GM21528 (cell line): ENCODE measurements at regions not wholly inside any gene's neighbourhood (a gene's known extent, or its start where the extent isn't known, plus 50 kb on each side); places are given as distances from the start of the nearest gene placed in this dataset.

Experiments used
- ATAC-seq: cut with Tn5 transposase; IDR thresholded peaks from one replicate; pipeline ENCODE4 v1.9.1; 2021; ENCODE audit warnings: mild to moderate bottlenecking, moderate library complexity; ENCODE audit not compliant: unreplicated experiment, low FRiP score

DNA sequence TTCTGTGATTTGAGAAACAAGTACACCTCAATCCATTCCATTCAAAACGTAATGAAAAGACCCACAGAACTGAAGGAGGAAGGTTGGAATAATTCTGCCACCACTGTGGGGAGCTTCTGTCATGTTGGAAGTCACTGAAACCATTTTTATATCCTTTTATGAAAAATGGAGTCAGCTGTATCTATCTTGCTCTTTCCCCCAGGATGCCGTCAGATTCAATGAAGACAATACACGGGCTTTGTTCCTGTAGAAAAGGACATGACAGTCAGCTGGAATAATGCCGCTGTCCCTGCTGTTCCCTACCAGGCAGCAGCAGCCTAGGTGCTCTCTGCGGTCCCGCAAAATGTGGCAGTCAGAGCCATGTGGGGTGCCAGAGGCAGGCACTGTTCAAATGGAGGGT, 52.5 kb upstream of the APCDD1 start:
- ATAC-seq: no peak

DNA sequence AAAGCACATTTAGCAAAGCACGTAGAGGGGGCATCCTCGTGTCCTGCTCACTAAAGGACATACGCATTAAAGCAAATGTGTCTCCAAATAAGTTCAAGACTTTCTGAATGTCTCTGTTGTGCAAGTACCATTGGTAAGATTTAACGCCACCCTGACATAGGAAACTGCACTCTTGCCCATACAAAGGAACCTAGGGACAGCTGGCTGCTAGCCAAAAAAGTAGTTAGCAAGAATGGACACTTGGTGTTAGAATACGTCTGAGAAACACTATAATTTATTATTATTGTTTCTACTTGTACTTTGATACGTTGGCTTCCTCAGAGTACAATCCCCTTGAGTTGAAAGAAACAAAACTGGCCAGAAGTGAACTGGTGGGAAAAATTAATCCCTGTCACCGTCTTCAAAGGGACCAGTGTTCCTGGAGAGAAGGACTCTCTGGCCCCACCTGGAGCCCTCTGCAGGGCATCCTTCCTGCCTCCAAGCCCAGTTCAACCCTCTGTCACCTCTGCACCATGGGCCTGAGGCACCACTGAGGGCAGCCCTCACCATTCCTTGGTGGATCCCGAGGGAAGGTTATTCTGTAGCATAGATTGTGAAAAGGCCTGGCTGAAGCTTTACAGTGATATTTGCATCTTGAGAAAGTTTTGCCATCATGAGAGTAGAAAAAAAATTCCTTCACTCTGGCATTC, 51.4 kb upstream of the APCDD1 start:
- ATAC-seq: no peak

GRCh38 chr18:10403708-10404107, 50.7 kb upstream of the APCDD1 start:
- no peak for ATAC-seq

GRCh38 chr18:10404168-10404567, 50.3 kb upstream of the APCDD1 start:
- ATAC-seq: no peak
